ENCODE measurements at regions not wholly inside any gene's neighbourhood (a gene's known extent, or its start where the extent isn't known, plus 50 kb on each side); places are given as distances from the start of the nearest gene placed in this dataset.

GRCh38 chr12:132410849-132411248 is 79.1 kb upstream of the FBRSL1 start:
- Histone ChIP-seq H4K8ac (replicated peaks; ENCODE audit: insufficient read length, low read depth, low read length) (no peak overlapping the region), H2BK5ac (ENCODE audit: insufficient read length, low read length) (no peak overlapping the region), H2BK120ac (ENCODE audit: low read depth, low read length, poor library complexity, severe bottlenecking) (no peak overlapping the region), H4K5ac (ENCODE audit: insufficient read length, low read depth, low read length) (no peak overlapping the region), H3T11ph (ENCODE audit: low read length) (no peak overlapping the region), H3K18ac (ENCODE audit: insufficient read length, low read depth, low read length) (no peak overlapping the region), H4K91ac (ENCODE audit: insufficient read length, low read depth, low read length) (no peak overlapping the region), H2BK12ac (ENCODE audit: insufficient read length, low read depth, low read length) (no peak overlapping the region), H3K14ac (ENCODE audit: insufficient read depth, low read length) (no peak overlapping the region), H4K20me1 (ENCODE audit: control insufficient read depth, insufficient read depth, insufficient read length) (no peaks in the 10 kb centered on the region), H2BK20ac (ENCODE audit: low read depth, low read length, poor library complexity, severe bottlenecking) (no peak overlapping the region), H3K4ac (ENCODE audit: low read depth, low read length) (no peak overlapping the region), H3K4me1 (ENCODE audit: insufficient read depth, low read length) (no peaks in the 10 kb centered on the region), H2AFZ (ENCODE audit: low read length) (no peak overlapping the region), H3K79me2 (ENCODE audit: insufficient read depth, low read length) (no peaks in the 10 kb centered on the region), H3K79me1 (ENCODE audit: insufficient read depth, low read depth, low read length, poor library complexity, severe bottlenecking) (no peaks in the 10 kb centered on the region), H3K4me2 (ENCODE audit: insufficient read depth, insufficient read length, low read length) (no peak overlapping the region), H3K23me2 (ENCODE audit: insufficient read length, low read depth, low read length, poor library complexity, severe bottlenecking) (no peaks in the 10 kb centered on the region), H3K9me3 (ENCODE audit: control insufficient read depth, low read depth, low read length) (no peaks in the 10 kb centered on the region), H3K9ac (ENCODE audit: extremely low read depth, insufficient read length, low read length) (no peak overlapping the region), H3K56ac (ENCODE audit: insufficient read length, low read depth, low read length) (no peak overlapping the region), H3K27me3 (ENCODE audit: insufficient read depth, low read length) (no peaks in the 10 kb centered on the region; the same call in 1 of the 2 replicates), H2AK5ac (ENCODE audit: insufficient read length, low read length) (no peak overlapping the region), H3K23ac (ENCODE audit: insufficient read length, low read depth, low read length) (no peak overlapping the region), H3K27ac (ENCODE audit: insufficient read length, low read depth, low read length) (no peak overlapping the region), H2BK15ac (ENCODE audit: low read depth, low read length) (no peak overlapping the region)
- Mint-ChIP-seq H3K27ac (0 out of 7 replicates have a peak overlapping the region, but pooled peaks of 1 of the 3 experiments have one; percentile 36), H3K4me3 (no peak overlapping the region), H3K4me1 (no peaks in the 10 kb centered on the region), H3K9me3 (peaks cover 0 to 4% of the 10 kb centered on the region in 2 experiments; a peak in 2 of 5 replicates), H3K27me3 (ENCODE audit: low read depth) (peaks cover 50% of the 10 kb centered on the region), H3K36me3 (ENCODE audit: insufficient read depth in 1 of 3, low read depth in 3 of 3) (no peaks in the 10 kb centered on the region; a peak in 1 of 7 replicates)
- DNase-seq, result no peak
- WGBS (ENCODE audit: extremely low coverage, insufficient read length, low lambda C conversion rate), result no CpG with 5 or more reads among the region's 14 CpGs
- TF ChIP-seq, protein P1, sequence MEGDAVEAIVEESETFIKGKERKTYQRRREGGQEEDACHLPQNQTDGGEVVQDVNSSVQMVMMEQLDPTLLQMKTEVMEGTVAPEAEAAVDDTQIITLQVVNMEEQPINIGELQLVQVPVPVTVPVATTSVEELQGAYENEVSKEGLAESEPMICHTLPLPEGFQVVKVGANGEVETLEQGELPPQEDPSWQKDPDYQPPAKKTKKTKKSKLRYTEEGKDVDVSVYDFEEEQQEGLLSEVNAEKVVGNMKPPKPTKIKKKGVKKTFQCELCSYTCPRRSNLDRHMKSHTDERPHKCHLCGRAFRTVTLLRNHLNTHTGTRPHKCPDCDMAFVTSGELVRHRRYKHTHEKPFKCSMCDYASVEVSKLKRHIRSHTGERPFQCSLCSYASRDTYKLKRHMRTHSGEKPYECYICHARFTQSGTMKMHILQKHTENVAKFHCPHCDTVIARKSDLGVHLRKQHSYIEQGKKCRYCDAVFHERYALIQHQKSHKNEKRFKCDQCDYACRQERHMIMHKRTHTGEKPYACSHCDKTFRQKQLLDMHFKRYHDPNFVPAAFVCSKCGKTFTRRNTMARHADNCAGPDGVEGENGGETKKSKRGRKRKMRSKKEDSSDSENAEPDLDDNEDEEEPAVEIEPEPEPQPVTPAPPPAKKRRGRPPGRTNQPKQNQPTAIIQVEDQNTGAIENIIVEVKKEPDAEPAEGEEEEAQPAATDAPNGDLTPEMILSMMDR (conservative IDR thresholded peaks at IDR 0.05), result no peak
